ENCODE measurements at regions not wholly inside any gene's neighbourhood (a gene's known extent, or its start where the extent isn't known, plus 50 kb on each side); places are given as distances from the start of the nearest gene placed in this dataset.

GRCh38 chr6:14807971-14808370 lies 437.9 kb upstream of the JARID2 start:
- no peak for TF ChIP-seq POLR2A (IDR thresholded peaks at IDR 0.05)
- TF ChIP-seq, protein P1, sequence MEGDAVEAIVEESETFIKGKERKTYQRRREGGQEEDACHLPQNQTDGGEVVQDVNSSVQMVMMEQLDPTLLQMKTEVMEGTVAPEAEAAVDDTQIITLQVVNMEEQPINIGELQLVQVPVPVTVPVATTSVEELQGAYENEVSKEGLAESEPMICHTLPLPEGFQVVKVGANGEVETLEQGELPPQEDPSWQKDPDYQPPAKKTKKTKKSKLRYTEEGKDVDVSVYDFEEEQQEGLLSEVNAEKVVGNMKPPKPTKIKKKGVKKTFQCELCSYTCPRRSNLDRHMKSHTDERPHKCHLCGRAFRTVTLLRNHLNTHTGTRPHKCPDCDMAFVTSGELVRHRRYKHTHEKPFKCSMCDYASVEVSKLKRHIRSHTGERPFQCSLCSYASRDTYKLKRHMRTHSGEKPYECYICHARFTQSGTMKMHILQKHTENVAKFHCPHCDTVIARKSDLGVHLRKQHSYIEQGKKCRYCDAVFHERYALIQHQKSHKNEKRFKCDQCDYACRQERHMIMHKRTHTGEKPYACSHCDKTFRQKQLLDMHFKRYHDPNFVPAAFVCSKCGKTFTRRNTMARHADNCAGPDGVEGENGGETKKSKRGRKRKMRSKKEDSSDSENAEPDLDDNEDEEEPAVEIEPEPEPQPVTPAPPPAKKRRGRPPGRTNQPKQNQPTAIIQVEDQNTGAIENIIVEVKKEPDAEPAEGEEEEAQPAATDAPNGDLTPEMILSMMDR (IDR thresholded peaks at IDR 0.05) = no peak

All from body of pancreas (tissue), 4 donors.